Testis (tissue), 2 donors: ENCODE measurements at regions not wholly inside any gene's neighbourhood (a gene's known extent, or its start where the extent isn't known, plus 50 kb on each side); places are given as distances from the start of the nearest gene placed in this dataset.

ENCODE experiments used
- DNase-seq: peaks from one replicate; pipeline ENCODE4 v3.0.0-alpha.2; 2019
- H3K27ac ChIP-seq, 2 donors: fragments of 200-600 bp; sonication (generic); one replicate each; pipeline ENCODE4 v1.5.1; 2019
- H3K27me3 ChIP-seq: fragments of 200-600 bp; sonication (generic); one replicate; pipeline ENCODE4 v1.5.1; 2019
- H3K36me3 ChIP-seq: fragments of 200-600 bp; sonication (generic); one replicate; pipeline ENCODE4 v1.5.1; 2017; ENCODE audit warnings: low read depth; ENCODE audit errors: missing control alignments
- H3K4me1 ChIP-seq: fragments of 200-600 bp; sonication (generic); one replicate; pipeline ENCODE4 v1.5.1; 2019
- H3K4me3 ChIP-seq, 2 donors: fragments of 200-600 bp; sonication (generic); one replicate each; pipeline ENCODE4 v1.5.1; 2017 to 2019
- H3K9me3 ChIP-seq: fragments of 200-600 bp; sonication (generic); one replicate; pipeline ENCODE4 v1.5.1; 2017
- POLR2A ChIP-seq: fragments of 450-650 bp; IDR thresholded peaks from one replicate; pipeline ENCODE4 v1.6.1; 2017; ENCODE audit warnings: antibody characterized with exemption, mild to moderate bottlenecking, moderate library complexity
- WGBS, 2 donors: methylation state at CpG; one replicate each; pipeline ENCODE4 v1.1.5; 2018; 5-methylcytosine and 5-hydroxymethylcytosine counted together
- intact Hi-C: fragments of 100-400 bp; cut with DNase I; formaldehyde crosslinking; loops from one replicate; pipeline ENCODE4 v1.15.1; 2023; ENCODE audit warnings: low total_unique reads
- TF ChIP-seq, protein P1 (sequence below), 3 experiments: fragments of 450-650 bp in 2 of 3; fragments of 200-600 bp in 1 of 3; sonication (generic) in 1 of 3; IDR thresholded peaks; one replicate each; pipeline ENCODE4 v1.5.1; 2016 to 2019; ENCODE audit warnings: antibody characterized with exemption in 3 of 3, mild to moderate bottlenecking in 2 of 3, moderate library complexity in 1 of 3

DNA sequence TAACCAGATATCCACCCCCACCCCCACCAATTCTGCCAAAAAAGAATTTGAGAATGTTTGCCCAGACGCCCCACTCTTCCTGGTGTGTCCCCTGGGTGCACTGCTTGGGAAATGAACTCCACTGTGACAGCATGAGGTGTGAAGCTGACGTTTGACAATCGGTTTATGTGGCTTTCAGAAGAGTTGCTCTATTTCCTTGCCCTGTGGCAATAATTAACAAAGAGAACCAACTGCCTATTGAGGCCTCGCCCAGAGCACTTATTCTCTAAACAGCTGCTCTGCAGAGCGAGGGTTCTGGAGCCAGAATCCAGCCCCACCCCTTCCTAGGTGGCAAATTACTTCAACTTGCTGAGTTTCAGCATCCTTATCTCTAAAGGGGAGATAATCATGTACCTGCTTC lies 115.8 kb upstream of the SIX3 start:
- intact Hi-C loops = no loop called here
- no peak overlapping the region for H3K27ac ChIP-seq
- H3K36me3 ChIP-seq = no peaks in the 10 kb centered on the region
- no peak for TF ChIP-seq POLR2A
- TF ChIP-seq, protein P1, sequence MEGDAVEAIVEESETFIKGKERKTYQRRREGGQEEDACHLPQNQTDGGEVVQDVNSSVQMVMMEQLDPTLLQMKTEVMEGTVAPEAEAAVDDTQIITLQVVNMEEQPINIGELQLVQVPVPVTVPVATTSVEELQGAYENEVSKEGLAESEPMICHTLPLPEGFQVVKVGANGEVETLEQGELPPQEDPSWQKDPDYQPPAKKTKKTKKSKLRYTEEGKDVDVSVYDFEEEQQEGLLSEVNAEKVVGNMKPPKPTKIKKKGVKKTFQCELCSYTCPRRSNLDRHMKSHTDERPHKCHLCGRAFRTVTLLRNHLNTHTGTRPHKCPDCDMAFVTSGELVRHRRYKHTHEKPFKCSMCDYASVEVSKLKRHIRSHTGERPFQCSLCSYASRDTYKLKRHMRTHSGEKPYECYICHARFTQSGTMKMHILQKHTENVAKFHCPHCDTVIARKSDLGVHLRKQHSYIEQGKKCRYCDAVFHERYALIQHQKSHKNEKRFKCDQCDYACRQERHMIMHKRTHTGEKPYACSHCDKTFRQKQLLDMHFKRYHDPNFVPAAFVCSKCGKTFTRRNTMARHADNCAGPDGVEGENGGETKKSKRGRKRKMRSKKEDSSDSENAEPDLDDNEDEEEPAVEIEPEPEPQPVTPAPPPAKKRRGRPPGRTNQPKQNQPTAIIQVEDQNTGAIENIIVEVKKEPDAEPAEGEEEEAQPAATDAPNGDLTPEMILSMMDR (IDR thresholded peaks at IDR 0.05) = no peak
- no peak overlapping the region for H3K4me3 ChIP-seq
- H3K4me1 ChIP-seq = no peaks in the 10 kb centered on the region
- no peaks in the 10 kb centered on the region for H3K27me3 ChIP-seq
- DNase-seq = no peak
- WGBS, 2 donors = 74 to 81% methylated on average over 5 of the region's 5 CpGs
- H3K9me3 ChIP-seq = no peaks in the 10 kb centered on the region

DNA sequence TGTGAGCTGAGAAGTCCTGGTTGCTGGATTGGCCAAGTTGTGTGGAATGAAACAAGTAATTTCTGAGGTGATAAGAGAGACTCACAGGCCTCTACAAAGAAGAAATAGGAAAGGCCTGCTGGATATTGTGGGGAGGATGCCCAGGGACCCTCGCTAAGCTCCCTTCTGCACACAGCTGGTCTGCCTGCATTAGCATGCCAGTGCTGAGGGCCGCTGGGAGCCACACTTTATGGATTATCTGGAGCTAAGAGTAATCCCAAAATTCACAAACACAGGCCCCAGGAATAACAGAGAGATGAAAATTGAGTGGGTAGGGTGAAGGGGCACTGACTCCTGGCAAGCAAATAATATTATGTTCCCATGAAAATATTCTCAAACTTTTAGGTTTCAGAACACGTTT lies 114.9 kb upstream of the SIX3 start:
- Histone ChIP-seq H3K36me3 (no peaks in the 10 kb centered on the region), H3K27ac (no peak overlapping the region), H3K4me1 (no peaks in the 10 kb centered on the region), H3K4me3 (no peak overlapping the region), H3K9me3 (no peaks in the 10 kb centered on the region), H3K27me3 (no peaks in the 10 kb centered on the region)
- WGBS, 2 donors = 81 to 82% methylated on average over 3 of the region's 3 CpGs
- DNase-seq = no peak
- intact Hi-C loops = no loop called here
- TF ChIP-seq, protein P1 (IDR thresholded peaks at IDR 0.05) = no peak
- TF ChIP-seq POLR2A = no peak

DNA sequence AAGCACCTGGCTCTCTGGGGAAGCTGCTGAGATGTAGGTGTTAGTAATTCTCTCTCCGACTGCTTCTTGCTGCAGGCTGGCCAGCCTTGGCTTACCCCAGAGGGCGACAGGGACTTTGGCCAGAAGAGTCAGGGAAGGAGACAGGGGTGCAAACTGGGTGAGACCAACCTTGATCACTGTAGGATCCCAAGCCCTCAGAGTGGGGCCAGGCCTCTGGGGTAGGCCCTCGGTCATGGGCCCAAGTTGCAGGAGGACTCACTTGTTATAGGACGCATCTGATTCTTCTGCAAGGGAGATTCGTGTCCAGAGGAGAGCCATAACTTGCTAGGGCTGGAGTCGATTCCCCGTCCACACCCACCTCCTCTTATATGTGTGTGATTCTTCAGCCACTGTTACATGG lies 111.7 kb upstream of the SIX3 start:
- Histone ChIP-seq H3K27ac (no peak overlapping the region), H3K27me3 (no peaks in the 10 kb centered on the region), H3K9me3 (no peaks in the 10 kb centered on the region), H3K4me3 (no peak overlapping the region), H3K4me1 (no peaks in the 10 kb centered on the region), H3K36me3 (no peaks in the 10 kb centered on the region)
- intact Hi-C loops = no loop called here
- WGBS, 2 donors = 86 to 88% methylated on average over 7 of the region's 7 CpGs
- no peak for TF ChIP-seq POLR2A
- TF ChIP-seq, protein P1 (IDR thresholded peaks at IDR 0.05) = no peak
- no peak for DNase-seq

DNA sequence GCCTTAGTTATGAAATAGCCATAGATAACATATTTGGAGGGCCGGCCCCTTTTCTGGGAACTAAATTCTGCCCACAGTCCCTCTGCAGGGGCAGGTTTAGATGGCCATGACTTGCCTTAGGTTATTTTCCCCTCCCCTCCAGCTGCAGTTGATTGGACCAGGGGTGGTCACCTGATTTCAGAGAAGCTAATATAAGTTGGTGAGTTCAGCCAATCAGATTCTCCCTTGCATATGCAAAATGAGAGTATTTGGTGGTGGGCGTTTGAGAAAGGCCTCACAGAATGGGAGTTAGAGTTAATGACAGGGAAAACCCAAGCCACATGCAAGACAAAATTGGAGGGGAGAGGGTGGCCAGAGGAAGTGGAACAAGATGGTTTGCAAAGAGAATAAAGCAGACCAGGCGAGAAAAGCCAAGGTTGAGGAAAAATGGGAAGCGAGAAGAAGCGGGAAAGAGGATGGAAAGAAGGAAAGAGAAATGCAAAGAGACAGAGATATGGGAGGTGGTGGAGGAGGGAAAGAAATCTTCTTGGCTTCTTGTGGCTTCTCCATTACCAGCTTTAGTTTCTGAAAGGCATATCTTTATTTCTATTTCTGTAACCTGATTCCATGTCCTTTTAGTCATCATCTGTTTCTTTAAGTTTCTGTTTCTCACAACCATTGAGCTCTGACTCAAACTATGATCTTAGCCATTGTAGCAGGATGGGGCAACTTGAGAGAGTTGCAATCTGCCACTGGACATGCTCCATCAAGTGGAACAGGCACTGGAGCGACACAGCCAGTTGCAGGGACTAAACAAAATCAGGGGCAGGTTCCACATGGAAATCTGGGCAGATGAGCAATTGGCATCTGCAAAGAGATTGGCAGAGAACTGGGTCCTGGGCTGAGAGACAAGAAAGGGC lies 108.1 kb upstream of the SIX3 start:
- no peak overlapping the region for H3K27ac ChIP-seq
- DNase-seq = peak; percentile 26
- no peaks in the 10 kb centered on the region for H3K36me3 ChIP-seq
- no peaks in the 10 kb centered on the region for H3K4me1 ChIP-seq
- no peaks in the 10 kb centered on the region for H3K27me3 ChIP-seq
- no peak overlapping the region for H3K4me3 ChIP-seq
- 76 to 80% methylated on average over 6 of the region's 6 CpGs for WGBS, 2 donors
- intact Hi-C loops = no loop called here
- H3K9me3 ChIP-seq = no peaks in the 10 kb centered on the region
- TF ChIP-seq, protein P1 (IDR thresholded peaks at IDR 0.05) = no peak
- no peak for TF ChIP-seq POLR2A

DNA sequence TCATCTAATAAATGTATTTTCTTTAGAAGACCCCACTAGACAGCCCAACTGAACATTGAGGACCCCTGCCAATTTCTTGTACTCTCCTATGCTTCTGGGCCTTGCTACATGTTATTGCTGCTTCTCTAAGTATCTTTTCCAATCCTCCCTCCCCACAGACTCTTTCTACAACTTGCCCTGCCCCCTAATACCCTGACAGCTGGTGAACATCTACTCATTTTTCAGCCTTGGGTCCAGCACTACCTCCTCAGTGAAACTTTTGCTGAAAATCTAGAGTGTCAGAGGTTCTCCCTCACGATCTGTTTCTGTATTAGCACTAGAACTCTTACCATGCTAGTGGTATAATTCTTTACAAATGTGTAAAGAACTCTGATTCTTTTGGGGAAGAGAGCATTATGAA lies 106.8 kb upstream of the SIX3 start:
- Histone ChIP-seq H3K4me1 (no peaks in the 10 kb centered on the region), H3K36me3 (no peaks in the 10 kb centered on the region), H3K9me3 (no peaks in the 10 kb centered on the region), H3K27ac (no peak overlapping the region), H3K4me3 (no peak overlapping the region), H3K27me3 (no peaks in the 10 kb centered on the region)
- no peak for TF ChIP-seq POLR2A
- TF ChIP-seq, protein P1 (IDR thresholded peaks at IDR 0.05) = no peak
- DNase-seq = no peak
- WGBS, 2 donors = 88 to 92% methylated on average over 1 of the region's 1 CpG
- intact Hi-C loops = no loop called here
